ENCODE measurements at regions not wholly inside any gene's neighbourhood (a gene's known extent, or its start where the extent isn't known, plus 50 kb on each side); places are given as distances from the start of the nearest gene placed in this dataset.

DNA sequence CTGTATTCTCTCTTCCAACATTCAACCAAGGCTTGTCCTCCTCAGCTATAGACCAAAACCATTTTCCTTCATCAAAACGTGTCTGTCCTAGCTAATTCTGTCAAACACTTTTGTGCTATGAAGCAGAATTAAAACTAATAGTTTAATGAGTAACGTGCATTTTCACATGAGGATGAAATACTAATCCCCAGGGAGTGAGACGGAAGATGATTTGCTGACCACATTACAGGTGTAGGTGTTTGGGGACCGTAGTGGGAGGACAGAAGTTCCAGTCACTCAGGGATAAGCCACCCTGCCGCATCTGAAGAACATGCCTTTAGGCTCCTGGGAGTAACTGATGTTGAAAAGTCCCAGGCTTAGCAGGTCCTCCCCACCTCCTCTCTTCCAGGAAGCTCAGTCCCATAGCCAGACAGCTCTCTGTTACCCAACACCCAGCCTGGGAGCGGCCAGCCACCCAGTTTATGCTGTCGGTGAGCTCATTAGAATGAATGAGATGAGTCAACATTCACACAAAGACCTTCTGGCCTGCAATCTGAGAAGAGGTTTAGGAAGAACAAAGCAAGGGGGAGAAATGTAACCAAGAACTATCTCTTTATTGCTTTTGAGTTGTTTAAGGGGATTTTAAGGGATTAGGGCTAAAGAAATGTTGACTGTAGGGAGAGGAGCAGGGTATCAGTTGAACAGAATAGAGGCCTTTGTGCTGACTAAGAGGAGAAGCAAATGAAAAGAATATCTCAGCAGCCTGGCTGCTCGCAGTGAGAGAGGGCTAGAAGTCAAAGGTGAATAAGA, 122.5 kb downstream of the FOXI3 start:
- H3K27me3 Mint-ChIP-seq (ENCODE audit: low read depth): peaks cover 34% of the 10 kb centered on the region
- H3K4me3 Mint-ChIP-seq (ENCODE audit: unreplicated experiment): no peak overlapping the region

GRCh38 chr2:88321449-88322248, 130.8 kb downstream of the FOXI3 start:
- no peaks in the 10 kb centered on the region for H3K9me3 Mint-ChIP-seq (ENCODE audit: low read depth)
- H3K36me3 Mint-ChIP-seq (ENCODE audit: low read depth): no peaks in the 10 kb centered on the region
- H3K27me3 Mint-ChIP-seq (ENCODE audit: low read depth): peaks cover 14% of the 10 kb centered on the region
- no peak for DNase-seq (ENCODE audit: low spot score)
- no peaks in the 10 kb centered on the region for H3K4me1 Mint-ChIP-seq (ENCODE audit: low read depth)
- no peak overlapping the region for H3K4me3 Mint-ChIP-seq (ENCODE audit: unreplicated experiment)
- no peak for TF ChIP-seq CTCF (IDR thresholded peaks at IDR 0.05)
- H3K27ac Mint-ChIP-seq (ENCODE audit: unreplicated experiment): no peak overlapping the region

More for the DNA sequence above, 122.5 kb downstream of the FOXI3 start:
- Mint-ChIP-seq H3K36me3 (ENCODE audit: low read depth) (no peaks in the 10 kb centered on the region), H3K9me3 (ENCODE audit: low read depth) (peaks cover 2% of the 10 kb centered on the region), H3K27ac (ENCODE audit: unreplicated experiment) (no peak overlapping the region), H3K4me1 (ENCODE audit: low read depth) (peaks cover 3% of the 10 kb centered on the region)
- no peak for DNase-seq (ENCODE audit: low spot score)
- TF ChIP-seq CTCF (IDR thresholded peaks at IDR 0.05): no peak

GRCh38 chr2:88320076-88320773, 132.3 kb downstream of the FOXI3 start:
- no peak for DNase-seq (ENCODE audit: low spot score)
- Mint-ChIP-seq H3K9me3 (ENCODE audit: low read depth) (no peaks in the 10 kb centered on the region), H3K36me3 (ENCODE audit: low read depth) (no peaks in the 10 kb centered on the region), H3K27me3 (ENCODE audit: low read depth) (peaks cover 12% of the 10 kb centered on the region), H3K4me3 (ENCODE audit: unreplicated experiment) (no peak overlapping the region), H3K27ac (ENCODE audit: unreplicated experiment) (no peak overlapping the region), H3K4me1 (ENCODE audit: low read depth) (no peaks in the 10 kb centered on the region)
- TF ChIP-seq CTCF (IDR thresholded peaks at IDR 0.05): no peak

DNA sequence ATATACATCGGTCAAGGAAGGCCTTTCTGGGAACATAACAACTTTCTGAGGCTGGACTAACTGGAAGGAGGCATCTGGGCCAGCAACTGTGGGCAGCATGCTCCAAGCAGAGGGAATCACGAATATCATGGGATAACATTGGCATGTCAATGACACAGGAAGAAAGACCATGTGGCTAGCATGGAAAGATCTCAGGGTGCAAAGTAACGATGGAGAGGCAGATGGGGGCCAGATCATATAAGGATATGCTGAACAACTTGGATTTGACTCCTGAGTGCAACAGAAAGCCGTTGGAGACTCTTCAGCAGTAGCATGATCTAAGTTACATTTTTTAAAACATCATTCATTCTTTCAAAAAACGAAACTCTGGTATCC, 133.6 kb downstream of the FOXI3 start:
- H3K27me3 Mint-ChIP-seq (ENCODE audit: low read depth): peaks cover 8% of the 10 kb centered on the region
- TF ChIP-seq CTCF (IDR thresholded peaks at IDR 0.05): no peak
- no peak for DNase-seq (ENCODE audit: low spot score)
- no peaks in the 10 kb centered on the region for H3K4me1 Mint-ChIP-seq (ENCODE audit: low read depth)
- no peaks in the 10 kb centered on the region for H3K36me3 Mint-ChIP-seq (ENCODE audit: low read depth)
- H3K27ac Mint-ChIP-seq (ENCODE audit: unreplicated experiment): no peak overlapping the region
- no peak overlapping the region for H3K4me3 Mint-ChIP-seq (ENCODE audit: unreplicated experiment)
- peaks cover 3% of the 10 kb centered on the region for H3K9me3 Mint-ChIP-seq (ENCODE audit: low read depth)
